ENCODE measurements at regions not wholly inside any gene's neighbourhood (a gene's known extent, or its start where the extent isn't known, plus 50 kb on each side); places are given as distances from the start of the nearest gene placed in this dataset.

GRCh38 chr20:50366270-50367103, 143.7 kb upstream of the PTPN1 start:
- DNase-seq (peak; percentile 81 to 92 (median 86)), ATAC-seq (peak; percentile 37 to 65 (median 54)), FAIRE-seq (no peak)
- H3K27me3 ChIP-seq = no peaks in the 10 kb centered on the region
- H3K4me3 ChIP-seq = no peak overlapping the region
- H3K9me3 ChIP-seq = no peaks in the 10 kb centered on the region
- intact Hi-C loops (cut with DNase I) = no loop called here
- no peak for TF ChIP-seq CTCF (IDR thresholded peaks at IDR 0.05)
- no peaks in the 10 kb centered on the region for H3K36me3 ChIP-seq
- 39% methylated on average over 7 of the region's 7 CpGs for WGBS, 2 donors
- H3K27ac ChIP-seq = peak overlapping the region in 2 of 4 donors; percentile 51 to 57
- peaks cover 24 to 26% (median 25%) of the 10 kb centered on the region in 3 donors for H3K4me1 ChIP-seq

- DNase-seq (no peak), FAIRE-seq (no peak)
- intact Hi-C loops (cut with DNase I) = no loop called here
These were observed 143.0 kb upstream of the PTPN1 start for GRCh38 chr20:50367104-50367674.

GRCh38 chr20:50367739-50368375, 142.3 kb upstream of the PTPN1 start:
- Histone ChIP-seq H3K9me3 (no peaks in the 10 kb centered on the region), H3K36me3 (no peaks in the 10 kb centered on the region), H3K27me3 (no peaks in the 10 kb centered on the region), H3K4me3 (no peak overlapping the region), H3K27ac (no peak overlapping the region), H3K4me1 (peaks cover 34 to 39% (median 34%) of the 10 kb centered on the region in 3 donors)
- intact Hi-C loops (cut with DNase I) = no loop called here
- no peak for TF ChIP-seq CTCF (IDR thresholded peaks at IDR 0.05)
- no peak for FAIRE-seq
- no peak for ATAC-seq
- 95 to 96% methylated on average over 9 of the region's 9 CpGs for WGBS, 2 donors
- DNase-seq = no peak

More at GRCh38 chr20:50367104-50367674, 143.0 kb upstream of the PTPN1 start:
- Histone ChIP-seq H3K9me3 (no peaks in the 10 kb centered on the region), H3K27ac (peak overlapping the region in 2 of 4 donors; percentile 51 to 57), H3K36me3 (no peaks in the 10 kb centered on the region), H3K4me3 (no peak overlapping the region), H3K27me3 (no peaks in the 10 kb centered on the region), H3K4me1 (peaks cover 28 to 32% (median 30%) of the 10 kb centered on the region in 3 donors)
- 41 to 43% methylated on average over 5 of the region's 5 CpGs for WGBS, 2 donors
- ATAC-seq = no peak
- TF ChIP-seq CTCF (IDR thresholded peaks at IDR 0.05) = no peak

- ATAC-seq (no peak), DNase-seq (no peak), FAIRE-seq (no peak)
- H3K27ac ChIP-seq = no peak overlapping the region
- H3K27me3 ChIP-seq = no peaks in the 10 kb centered on the region
- 86 to 90% methylated on average over 1 of the region's 1 CpG for WGBS, 2 donors
- H3K4me1 ChIP-seq = peaks cover 36 to 41% (median 38%) of the 10 kb centered on the region in 3 donors
- H3K36me3 ChIP-seq = no peaks in the 10 kb centered on the region
- no peaks in the 10 kb centered on the region for H3K9me3 ChIP-seq
- H3K4me3 ChIP-seq = no peak overlapping the region
- intact Hi-C loops (cut with DNase I) = no loop called here
- no peak for TF ChIP-seq CTCF (IDR thresholded peaks at IDR 0.05)
These were observed 141.8 kb upstream of the PTPN1 start for GRCh38 chr20:50368386-50368785.

Data from pancreas (tissue), 10 donors.